ENCODE measurements at regions not wholly inside any gene's neighbourhood (a gene's known extent, or its start where the extent isn't known, plus 50 kb on each side); places are given as distances from the start of the nearest gene placed in this dataset.

DNA sequence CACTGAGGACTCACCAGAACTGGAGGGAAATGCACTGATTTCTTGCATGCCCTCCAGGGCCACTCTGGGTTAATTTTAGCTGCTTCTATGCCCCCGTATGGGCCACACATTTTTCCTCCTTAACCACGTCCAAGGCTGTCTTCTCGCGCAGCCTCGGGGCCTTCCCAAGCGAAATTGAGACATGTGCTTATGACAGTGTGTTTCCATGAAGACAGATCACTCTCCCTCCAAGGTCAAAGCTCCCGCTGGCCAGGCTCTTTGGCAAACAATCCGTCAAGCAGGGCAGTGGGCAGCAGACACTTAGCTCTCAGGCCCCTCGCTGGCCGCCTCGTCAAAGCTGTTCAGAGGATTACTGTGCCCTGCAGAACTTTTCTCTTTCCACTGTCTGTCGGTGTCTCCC, 243.0 kb upstream of the N4BP1 start:
- TF ChIP-seq, protein P1, sequence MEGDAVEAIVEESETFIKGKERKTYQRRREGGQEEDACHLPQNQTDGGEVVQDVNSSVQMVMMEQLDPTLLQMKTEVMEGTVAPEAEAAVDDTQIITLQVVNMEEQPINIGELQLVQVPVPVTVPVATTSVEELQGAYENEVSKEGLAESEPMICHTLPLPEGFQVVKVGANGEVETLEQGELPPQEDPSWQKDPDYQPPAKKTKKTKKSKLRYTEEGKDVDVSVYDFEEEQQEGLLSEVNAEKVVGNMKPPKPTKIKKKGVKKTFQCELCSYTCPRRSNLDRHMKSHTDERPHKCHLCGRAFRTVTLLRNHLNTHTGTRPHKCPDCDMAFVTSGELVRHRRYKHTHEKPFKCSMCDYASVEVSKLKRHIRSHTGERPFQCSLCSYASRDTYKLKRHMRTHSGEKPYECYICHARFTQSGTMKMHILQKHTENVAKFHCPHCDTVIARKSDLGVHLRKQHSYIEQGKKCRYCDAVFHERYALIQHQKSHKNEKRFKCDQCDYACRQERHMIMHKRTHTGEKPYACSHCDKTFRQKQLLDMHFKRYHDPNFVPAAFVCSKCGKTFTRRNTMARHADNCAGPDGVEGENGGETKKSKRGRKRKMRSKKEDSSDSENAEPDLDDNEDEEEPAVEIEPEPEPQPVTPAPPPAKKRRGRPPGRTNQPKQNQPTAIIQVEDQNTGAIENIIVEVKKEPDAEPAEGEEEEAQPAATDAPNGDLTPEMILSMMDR (IDR thresholded peaks at IDR 0.05), result no peak
- TF ChIP-seq POLR2A (IDR thresholded peaks at IDR 0.05), result no peak

All from esophagus squamous epithelium (tissue), 4 donors.